H1 (cell line): ENCODE measurements at regions not wholly inside any gene's neighbourhood (a gene's known extent, or its start where the extent isn't known, plus 50 kb on each side); places are given as distances from the start of the nearest gene placed in this dataset.

Experiments used
- CTCF ChIA-PET: fragments of 300-600 bp; sonication (Branson Sonifier 250); formaldehyde crosslinking; loops from one replicate; lab custom pipeline; 2021; ENCODE audit not compliant: partially characterized antibody; lab: Charles Lee
- POLR2A ChIA-PET: fragments of 300-600 bp; sonication (Branson Sonifier 250); formaldehyde crosslinking; loops from one replicate; lab custom pipeline; 2021; ENCODE audit warnings: inconsistent platforms; ENCODE audit not compliant: partially characterized antibody; lab: Charles Lee
- DNase-seq, 2 experiments: peaks; one replicate each; pipeline versions ENCODE4 v3.0.0 to v3.0.0-alpha.2; 2010 to 2022; ENCODE audit warnings: low spot score in 2 of 2, low read depth in 1 of 2, mixed read lengths in 1 of 2
- FAIRE-seq: peaks from 2 replicates; lab custom pipeline; 2011; peaks lifted over from hg19 to GRCh38; lab: Jason Lieb, UNC
- H2AFZ ChIP-seq: 2 replicates; pipeline ENCODE4 v1.8.1; 2012; ENCODE audit warnings: low read length, inconsistent platforms
- H2AK5ac ChIP-seq: 2 replicates; pipeline ENCODE4 v1.6.1; 2013; ENCODE audit warnings: low read depth, low read length
- H2BK120ac ChIP-seq: replicated peaks from 2 replicates; pipeline ENCODE3; 2013; ENCODE audit warnings: low read depth, low read length, inconsistent platforms
- H2BK12ac ChIP-seq: 2 replicates; pipeline ENCODE4 v1.6.1; 2013; ENCODE audit warnings: low read depth, low read length
- H2BK15ac ChIP-seq: 2 replicates; pipeline ENCODE4 v1.6.1; 2013; ENCODE audit warnings: low read length
- H2BK20ac ChIP-seq: 2 replicates; pipeline ENCODE4 v1.6.1; 2013; ENCODE audit warnings: low read length
- H2BK5ac ChIP-seq: 2 replicates; pipeline ENCODE4 v1.6.1; 2013; ENCODE audit warnings: low read depth, low read length
- H3K14ac ChIP-seq: 2 replicates; pipeline ENCODE4 v1.6.1; 2013; ENCODE audit warnings: inconsistent platforms; ENCODE audit not compliant: insufficient read length
- H3K18ac ChIP-seq: 2 replicates; pipeline ENCODE4 v1.6.1; 2013; ENCODE audit warnings: low read length; ENCODE audit errors: extremely low read depth
- H3K23ac ChIP-seq: 2 replicates; pipeline ENCODE4 v1.6.1; 2013; ENCODE audit warnings: inconsistent platforms; ENCODE audit not compliant: insufficient read length
- H3K23me2 ChIP-seq: 2 replicates; pipeline ENCODE4 v1.6.1; 2013; ENCODE audit warnings: low read depth, low read length
- H3K27ac ChIP-seq: 2 replicates; pipeline ENCODE4 v1.6.1; 2011; ENCODE audit warnings: low read depth, low read length, inconsistent platforms
- H3K27me3 ChIP-seq, 4 experiments: replicated peaks in 1 of 4; 1 replicate in 1 of 4; 2 replicates in 3 of 4; pipeline versions ENCODE4 v1.6.1 to v1.8.1; 2011 to 2013; ENCODE audit warnings: low read length in 3 of 4, mild to moderate bottlenecking in 3 of 4, inconsistent platforms in 2 of 4, mixed read lengths in 2 of 4, moderate library complexity in 1 of 4; ENCODE audit not compliant: control insufficient read depth in 3 of 4, insufficient read depth in 3 of 4; ENCODE audit errors: extremely low read depth in 1 of 4
- H3K36me3 ChIP-seq, 4 experiments: 2 replicates each; pipeline versions ENCODE4 v1.6.1 to v1.8.1; 2011 to 2013; ENCODE audit warnings: mild to moderate bottlenecking in 4 of 4, low read length in 3 of 4, moderate library complexity in 2 of 4, control low read depth in 1 of 4, inconsistent platforms in 1 of 4; ENCODE audit not compliant: insufficient read depth in 4 of 4, control insufficient read depth in 2 of 4
- H3K4ac ChIP-seq: replicated peaks from 2 replicates; pipeline ENCODE3; 2013; ENCODE audit warnings: low read length, low read depth, mixed read lengths, inconsistent platforms; ENCODE audit not compliant: insufficient read length
- H3K4me1 ChIP-seq, 4 experiments: replicated peaks in 1 of 4; 1 replicate in 1 of 4; 2 replicates in 3 of 4; pipeline versions ENCODE4 v1.6.1 to v1.8.1; 2011 to 2013; ENCODE audit warnings: low read length in 3 of 4, inconsistent platforms in 2 of 4, mixed read lengths in 1 of 4; ENCODE audit not compliant: insufficient read depth in 4 of 4, control insufficient read depth in 3 of 4
- H3K4me2 ChIP-seq, 2 experiments: 2 replicates each; pipeline versions ENCODE4 v1.6.1 to v1.8.1; 2011 to 2013; ENCODE audit warnings: low read depth in 2 of 2, low read length in 2 of 2, control low read depth in 1 of 2, inconsistent platforms in 1 of 2, mild to moderate bottlenecking in 1 of 2; ENCODE audit not compliant: insufficient read depth in 1 of 2
- H3K4me3 ChIP-seq, 4 experiments: fragments of 200-600, 300-600 bp in 1 of 4; sonication (generic), shearing (Covaris generic), sonication (Bioruptor Twin) in 1 of 4; 2 replicates each; pipeline versions ENCODE4 v1.5.1 to v1.8.1; 2011 to 2016; ENCODE audit warnings: low read length in 4 of 4, low read depth in 3 of 4, control low read depth in 2 of 4, inconsistent platforms in 2 of 4, mild to moderate bottlenecking in 2 of 4, mixed read lengths in 1 of 4, moderate library complexity in 1 of 4; ENCODE audit not compliant: insufficient read depth in 2 of 4; ENCODE audit errors: extremely low read depth in 1 of 4
- H3K56ac ChIP-seq: replicated peaks from 2 replicates; pipeline ENCODE3; 2013; ENCODE audit warnings: low read depth, mild to moderate bottlenecking, mixed read lengths, low read length, inconsistent platforms; ENCODE audit not compliant: insufficient read length
- H3K79me1 ChIP-seq: 2 replicates; pipeline ENCODE4 v1.6.1; 2013; ENCODE audit warnings: low read depth, low read length, control low read depth
- H3K79me2 ChIP-seq, 2 experiments: 2 replicates each; pipeline versions ENCODE4 v1.6.1 to v1.8.1; 2012 to 2013; ENCODE audit warnings: low read length in 2 of 2, mild to moderate bottlenecking in 2 of 2, inconsistent platforms in 1 of 2; ENCODE audit not compliant: insufficient read depth in 2 of 2, control insufficient read depth in 1 of 2
- H3K9ac ChIP-seq, 4 experiments: replicated peaks in 1 of 4; 1 replicate in 1 of 4; 2 replicates in 3 of 4; pipeline versions ENCODE4 v1.6.1 to v1.8.1; 2011 to 2013; ENCODE audit warnings: low read depth in 3 of 4, low read length in 3 of 4, control low read depth in 2 of 4, mild to moderate bottlenecking in 2 of 4, moderate library complexity in 2 of 4, inconsistent platforms in 1 of 4; ENCODE audit errors: extremely low read depth in 1 of 4
- H3K9me3 ChIP-seq, 2 experiments: 2 replicates each; pipeline versions ENCODE4 v1.6.1 to v1.8.1; 2012 to 2013; ENCODE audit warnings: mild to moderate bottlenecking in 2 of 2, moderate library complexity in 2 of 2, control low read depth in 1 of 2, inconsistent platforms in 1 of 2, low read depth in 1 of 2, low read length in 1 of 2, mixed read lengths in 1 of 2; ENCODE audit not compliant: insufficient read depth in 2 of 2
- H4K20me1 ChIP-seq, 2 experiments: replicated peaks in 1 of 2; 2 replicates each; pipeline versions ENCODE3 to v1.8.1; 2011 to 2013; ENCODE audit warnings: inconsistent platforms in 2 of 2, low read length in 2 of 2, mild to moderate bottlenecking in 1 of 2; ENCODE audit not compliant: insufficient read depth in 2 of 2, control insufficient read depth in 1 of 2
- H4K5ac ChIP-seq: 2 replicates; pipeline ENCODE4 v1.6.1; 2013; ENCODE audit warnings: low read length, low read depth, mixed read lengths, inconsistent platforms; ENCODE audit not compliant: insufficient read length
- H4K8ac ChIP-seq: 2 replicates; pipeline ENCODE4 v1.8.0; 2013; ENCODE audit warnings: mild to moderate bottlenecking, moderate library complexity, low read length, inconsistent platforms; ENCODE audit not compliant: insufficient read depth; ENCODE audit errors: extremely low read depth
- H4K91ac ChIP-seq: replicated peaks from 2 replicates; pipeline ENCODE3; 2013; ENCODE audit warnings: low read length, mixed read lengths, inconsistent platforms; ENCODE audit not compliant: insufficient read length
- ATF3 ChIP-seq: IDR thresholded peaks from 2 replicates; pipeline ENCODE4 v1.6.1; 2011; ENCODE audit warnings: low read depth, mild to moderate bottlenecking, low read length; ENCODE audit not compliant: insufficient read depth
- BCL11A ChIP-seq, 2 experiments: IDR thresholded peaks; one replicate each; pipeline ENCODE4 v1.6.1; 2011; ENCODE audit warnings: low read depth in 2 of 2, low read length in 2 of 2, mild to moderate bottlenecking in 2 of 2
- CBX5 ChIP-seq: fragments of 300-800, 300-1000 bp; sonication (generic); IDR thresholded peaks from 2 replicates; pipeline ENCODE4 v1.7.1; 2016; ENCODE audit warnings: antibody characterized with exemption, low read length, low read depth
- CEBPB ChIP-seq: IDR thresholded peaks from 2 replicates; pipeline ENCODE4 v1.6.1; 2012; ENCODE audit warnings: low read depth, low read length
- CREB1 ChIP-seq: IDR thresholded peaks from 2 replicates; pipeline ENCODE4 v1.6.1; 2012; ENCODE audit warnings: inconsistent platforms
- HDAC2 ChIP-seq, 2 experiments: fragments of 300-600 bp in 1 of 2; sonication (generic) in 1 of 2; IDR thresholded peaks; 2 replicates each; pipeline ENCODE4 v1.6.1; 2011 to 2012; ENCODE audit warnings: low read depth in 2 of 2, low read length in 2 of 2, mild to moderate bottlenecking in 2 of 2, moderate library complexity in 2 of 2, borderline replicate concordance in 1 of 2, inconsistent platforms in 1 of 2
- NRF1 ChIP-seq: IDR thresholded peaks from 2 replicates; pipeline ENCODE4 v1.6.1; 2011; ENCODE audit warnings: mild to moderate bottlenecking, low read depth, low read length, improper control_type of control experiment
- PHF8 ChIP-seq: fragments of 200-600 bp; sonication (generic); conservative IDR thresholded peaks from 2 replicates; pipeline ENCODE4 v1.7.1; 2012; ENCODE audit warnings: low read depth, mild to moderate bottlenecking, inconsistent platforms, low read length, moderate library complexity
- POU5F1 ChIP-seq: IDR thresholded peaks from 2 replicates; pipeline ENCODE4 v1.6.1; 2011; ENCODE audit warnings: low read depth, mild to moderate bottlenecking, low read length, moderate library complexity
- RFX5 ChIP-seq: IDR thresholded peaks from 2 replicates; pipeline ENCODE4 v1.6.1; 2011; ENCODE audit warnings: low read depth, low read length, improper control_type of control experiment, borderline replicate concordance
- RXRA ChIP-seq: IDR thresholded peaks from 2 replicates; pipeline ENCODE4 v1.6.1; 2011; ENCODE audit warnings: low read depth, mild to moderate bottlenecking, low read length, moderate library complexity; ENCODE audit not compliant: insufficient read depth
- SAP30 ChIP-seq: fragments of 300-600 bp; sonication (generic); IDR thresholded peaks from 2 replicates; pipeline ENCODE4 v1.7.1; 2012; ENCODE audit warnings: low read length, moderate library complexity, mild to moderate bottlenecking, inconsistent platforms; ENCODE audit not compliant: insufficient read depth, insufficient replicate concordance
- SIX5 ChIP-seq: IDR thresholded peaks from 2 replicates; pipeline ENCODE4 v1.6.1; 2011; ENCODE audit warnings: mild to moderate bottlenecking, low read depth, low read length
- TBP ChIP-seq: IDR thresholded peaks from 2 replicates; pipeline ENCODE4 v1.6.1; 2011; ENCODE audit warnings: low read depth, low read length, improper control_type of control experiment
- YY1 ChIP-seq: IDR thresholded peaks from 2 replicates; pipeline ENCODE4 v1.6.1; 2011; ENCODE audit warnings: low read depth, mild to moderate bottlenecking, low read length

DNA sequence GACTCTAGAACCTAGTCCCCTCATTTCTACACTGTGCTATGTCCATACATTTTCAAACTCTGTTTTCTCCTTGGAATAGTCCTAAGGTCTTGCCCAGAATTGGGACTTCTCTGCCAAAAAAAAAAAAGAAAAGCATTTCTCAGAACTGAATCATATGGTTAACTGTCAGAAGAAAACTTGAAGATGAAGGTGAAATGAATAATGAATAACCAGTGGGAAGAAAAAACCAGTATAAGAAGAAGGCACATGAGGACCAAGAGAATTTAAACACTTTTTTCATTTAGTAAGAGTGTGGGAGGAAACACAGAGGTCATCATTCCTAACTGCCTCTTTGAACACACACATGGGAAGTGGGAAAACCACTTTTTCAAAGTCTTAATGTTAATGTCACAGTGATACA, 197.7 kb downstream of the PRELID2 start:
- DNase-seq: no peak
- Histone ChIP-seq H2BK15ac (no peak overlapping the region), H4K8ac (no peak overlapping the region), H2BK20ac (no peak overlapping the region), H3K23ac (no peak overlapping the region), H3K79me1 (no peaks in the 10 kb centered on the region), H3K4me1 (no peaks in the 10 kb centered on the region), H2BK12ac (no peak overlapping the region), H4K20me1 (no peaks in the 10 kb centered on the region), H3K9ac (no peak overlapping the region), H3K4ac (no peak overlapping the region), H3K27me3 (no peaks in the 10 kb centered on the region), H2BK120ac (no peak overlapping the region), H3K56ac (no peak overlapping the region), H3K79me2 (no peaks in the 10 kb centered on the region), H2BK5ac (no peak overlapping the region), H3K4me2 (no peak overlapping the region), H3K14ac (no peak overlapping the region), H3K4me3 (no peak overlapping the region), H3K27ac (no peak overlapping the region), H3K9me3 (no peaks in the 10 kb centered on the region), H4K5ac (no peak overlapping the region), H4K91ac (no peak overlapping the region), H2AFZ (no peak overlapping the region), H3K23me2 (no peaks in the 10 kb centered on the region), H3K18ac (no peak overlapping the region), H3K36me3 (no peaks in the 10 kb centered on the region), H2AK5ac (no peak overlapping the region)
- CTCF ChIA-PET: no interaction called here
- POLR2A ChIA-PET: no interaction called here
- FAIRE-seq: no peak
- no peak for TF ChIP-seq POU5F1
- TF ChIP-seq NRF1: no peak
- TF ChIP-seq CEBPB: no peak
- no peak for TF ChIP-seq TBP
- TF ChIP-seq SIX5: no peak
- no peak for TF ChIP-seq PHF8
- no peak for TF ChIP-seq CREB1
- TF ChIP-seq CBX5: no peak
- TF ChIP-seq ATF3: no peak
- no peak for TF ChIP-seq BCL11A (IDR thresholded peaks at IDR 0.05; ENCODE audit: low read depth in 2 of 2, low read length in 2 of 2)
- TF ChIP-seq YY1: no peak
- TF ChIP-seq HDAC2 (IDR thresholded peaks at IDR 0.05; ENCODE audit: borderline replicate concordance in 1 of 2, low read depth in 2 of 2, low read length in 2 of 2): no peak
- TF ChIP-seq SAP30: no peak
- no peak for TF ChIP-seq RXRA
- no peak for TF ChIP-seq RFX5
